Common myeloid progenitor, CD34-positive (primary cell): ENCODE measurements at regions not wholly inside any gene's neighbourhood (a gene's known extent, or its start where the extent isn't known, plus 50 kb on each side); places are given as distances from the start of the nearest gene placed in this dataset.

ENCODE experiments used
- CTCF ChIA-PET: fragments of 350-600 bp; sonication (Branson Sonifier 250); formaldehyde crosslinking; loops from one replicate; lab custom pipeline; 2021; ENCODE audit warnings: antibody characterized with exemption; lab: Charles Lee
- POLR2A ChIA-PET: fragments of 350-600 bp; sonication (Branson Sonifier 250); formaldehyde crosslinking; loops from one replicate; lab custom pipeline; 2021; ENCODE audit warnings: antibody characterized with exemption; lab: Charles Lee
- DNase-seq, 3 donors: peaks; one replicate each; pipeline versions ENCODE4 v3.0.0 to v3.0.0-alpha.2; 2013
- H3K27ac ChIP-seq, 2 experiments: 1 replicate in 1 of 2; 2 replicates in 1 of 2; pipeline ENCODE4 v1.7.0; 2013; ENCODE audit warnings: inconsistent platforms in 2 of 2, low read length in 2 of 2, mild to moderate bottlenecking in 2 of 2, low read depth in 1 of 2, moderate library complexity in 1 of 2; ENCODE audit not compliant: severe bottlenecking in 2 of 2, insufficient read depth in 1 of 2, poor library complexity in 1 of 2
- H3K27me3 ChIP-seq, 5 experiments: replicated peaks in 2 of 5; 1 replicate in 3 of 5; 2 replicates in 2 of 5; pipeline versions ENCODE4 v1.6.1 to v1.7.0; 2013; ENCODE audit warnings: low read length in 4 of 5, mild to moderate bottlenecking in 2 of 5, moderate library complexity in 2 of 5, inconsistent platforms in 1 of 5; ENCODE audit not compliant: insufficient read depth in 5 of 5, control insufficient read depth in 4 of 5
- H3K36me3 ChIP-seq, 4 experiments: 1 replicate in 2 of 4; 2 replicates in 2 of 4; pipeline versions ENCODE4 v1.6.1 to v1.7.0; 2013; ENCODE audit warnings: low read length in 3 of 4, control low read depth in 1 of 4, mild to moderate bottlenecking in 1 of 4; ENCODE audit not compliant: control insufficient read depth in 4 of 4, insufficient read depth in 4 of 4
- H3K4me1 ChIP-seq, 4 experiments: 1 replicate in 3 of 4; 2 replicates in 1 of 4; pipeline versions ENCODE4 v1.6.1 to v1.7.1; 2013; ENCODE audit warnings: low read length in 3 of 4, mild to moderate bottlenecking in 3 of 4, control low read depth in 1 of 4, inconsistent platforms in 1 of 4, moderate library complexity in 1 of 4; ENCODE audit not compliant: control insufficient read depth in 4 of 4, insufficient read depth in 4 of 4; ENCODE audit errors: control extremely low read depth in 1 of 4
- H3K4me3 ChIP-seq, 7 experiments: 1 replicate in 4 of 7; 2 replicates in 3 of 7; pipeline versions ENCODE4 v1.5.1 to v1.7.0; 2013; ENCODE audit warnings: mild to moderate bottlenecking in 7 of 7, low read length in 6 of 7, moderate library complexity in 6 of 7, inconsistent platforms in 2 of 7, low read depth in 2 of 7, control low read depth in 1 of 7; ENCODE audit not compliant: insufficient read depth in 4 of 7, control insufficient read depth in 1 of 7; ENCODE audit errors: extremely low read depth in 1 of 7
- H3K9me3 ChIP-seq, 5 experiments: 1 replicate in 4 of 5; 2 replicates in 1 of 5; pipeline versions ENCODE4 v1.6.1 to v1.7.1; 2013; ENCODE audit warnings: low read length in 4 of 5, mild to moderate bottlenecking in 2 of 5, inconsistent platforms in 1 of 5, low read depth in 1 of 5, moderate library complexity in 1 of 5; ENCODE audit not compliant: control insufficient read depth in 4 of 5, insufficient read depth in 2 of 5; ENCODE audit errors: control extremely low read depth in 1 of 5
- WGBS: methylation state at CpG from one replicate; pipeline ENCODE4 v1.1.5; 2013; ENCODE audit not compliant: insufficient coverage; 5-methylcytosine and 5-hydroxymethylcytosine counted together

- CTCF ChIA-PET, result no interaction called here
- WGBS, result 86% methylated on average over 4 of the region's 4 CpGs
- H3K27me3 ChIP-seq, result no peaks in the 10 kb centered on the region
- H3K36me3 ChIP-seq, result peaks cover 0 to 3% (median 0%) of the 10 kb centered on the region in 4 experiments
- H3K4me3 ChIP-seq, result no peak overlapping the region
- POLR2A ChIA-PET, result no interaction called here
- H3K27ac ChIP-seq, result no peak overlapping the region
- no peak for DNase-seq
- no peaks in the 10 kb centered on the region for H3K4me1 ChIP-seq
- H3K9me3 ChIP-seq, result peaks cover 2 to 60% (median 23%) of the 10 kb centered on the region in 5 experiments
These were observed 159.0 kb upstream of the NOX3 start for GRCh38 chr6:155614606-155615005.

DNA sequence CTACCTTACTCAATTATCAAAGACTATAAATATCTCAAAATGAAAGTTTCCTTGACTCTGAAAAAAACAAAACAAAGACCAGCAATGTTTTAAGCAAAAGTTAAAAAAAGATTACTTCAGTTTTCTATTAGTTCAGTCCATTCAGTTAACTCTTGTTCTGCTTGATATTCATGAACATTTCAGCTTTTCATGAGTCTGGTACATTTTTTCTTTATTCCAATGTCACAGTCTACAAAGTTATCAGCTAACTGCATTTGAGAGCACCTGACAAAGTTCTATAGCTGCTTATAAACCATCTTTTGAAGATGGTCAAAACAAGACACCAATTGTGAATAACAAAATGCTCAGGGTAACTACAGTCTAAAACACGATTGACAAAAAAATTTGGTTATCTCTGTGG lies 156.1 kb upstream of the NOX3 start:
- ChIA-PET CTCF (no interaction called here), POLR2A (no interaction called here)
- H3K36me3 ChIP-seq, result peaks cover 0 to 3% (median 0%) of the 10 kb centered on the region in 4 experiments
- WGBS, result no CpG with 5 or more reads among the region's 1 CpG
- H3K9me3 ChIP-seq, result peaks cover under 1 to 59% (median 25%) of the 10 kb centered on the region in 5 experiments
- no peak overlapping the region for H3K4me3 ChIP-seq
- DNase-seq, result peak in 2 of 3 donors; percentile 14 to 32
- no peaks in the 10 kb centered on the region for H3K27me3 ChIP-seq
- no peak overlapping the region for H3K27ac ChIP-seq
- no peaks in the 10 kb centered on the region for H3K4me1 ChIP-seq

DNA sequence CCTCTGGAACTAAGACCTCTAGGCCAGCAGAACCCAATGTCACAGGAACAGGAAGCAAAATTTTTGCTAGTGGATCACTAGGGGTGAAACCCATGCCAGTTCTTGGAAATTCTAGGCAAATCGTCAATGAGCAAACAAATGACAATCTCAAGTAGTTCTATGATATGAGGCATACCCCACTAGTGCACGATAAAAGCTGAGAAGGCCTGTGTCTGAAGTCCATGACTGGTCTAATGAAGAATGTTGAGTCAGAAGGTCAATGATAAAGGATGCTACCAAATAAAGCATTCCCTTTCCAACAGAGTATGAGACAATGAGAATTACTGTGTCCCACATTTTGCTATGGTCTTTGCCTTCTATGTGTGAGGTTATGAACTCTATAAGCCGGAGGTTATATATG lies 149.4 kb upstream of the NOX3 start:
- POLR2A ChIA-PET, result no interaction called here
- CTCF ChIA-PET, result no interaction called here
- 100% methylated on average over 1 of the region's 3 CpGs for WGBS

DNA sequence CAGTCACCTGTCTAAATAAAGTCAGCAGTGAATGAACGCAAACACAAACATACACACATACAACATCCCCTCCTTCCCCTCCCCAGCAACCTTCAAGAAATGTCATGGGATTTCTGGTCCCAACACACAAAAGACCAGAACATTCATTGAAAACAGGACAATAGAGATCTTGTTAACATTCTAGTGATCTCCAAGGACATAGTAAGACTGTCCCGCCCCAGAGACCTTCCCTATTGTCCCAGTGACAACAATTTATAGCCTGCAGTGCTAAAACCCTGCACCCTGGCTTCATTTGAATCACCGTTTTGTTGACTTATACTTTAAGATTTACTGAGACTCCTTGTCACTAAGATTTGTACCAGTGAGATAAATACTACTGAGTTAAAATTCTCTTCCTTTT lies 143.9 kb upstream of the NOX3 start:
- WGBS, result 100% methylated on average over 3 of the region's 3 CpGs
- CTCF ChIA-PET, result no interaction called here
- H3K4me3 ChIP-seq, result no peak overlapping the region

More for the DNA sequence above, 149.4 kb upstream of the NOX3 start:
- Histone ChIP-seq H3K27me3 (no peaks in the 10 kb centered on the region), H3K36me3 (peaks cover 0 to 3% (median 0%) of the 10 kb centered on the region in 4 experiments), H3K9me3 (peaks cover 0 to 11% (median 5%) of the 10 kb centered on the region in 5 experiments), H3K27ac (no peak overlapping the region), H3K4me1 (no peaks in the 10 kb centered on the region), H3K4me3 (no peak overlapping the region)
- DNase-seq, result no peak

GRCh38 chr6:155599160-155599559 lies 143.5 kb upstream of the NOX3 start:
- no peak for DNase-seq
- 90% methylated on average over 2 of the region's 2 CpGs for WGBS
- CTCF ChIA-PET, result no interaction called here
- no peak overlapping the region for H3K27ac ChIP-seq
- H3K27me3 ChIP-seq, result no peaks in the 10 kb centered on the region
- peaks cover 0 to 4% (median 0%) of the 10 kb centered on the region in 5 experiments for H3K9me3 ChIP-seq
- no peak overlapping the region for H3K4me3 ChIP-seq
- peaks cover 0 to 11% (median 2%) of the 10 kb centered on the region in 4 experiments for H3K4me1 ChIP-seq
- POLR2A ChIA-PET, result no interaction called here
- H3K36me3 ChIP-seq, result no peaks in the 10 kb centered on the region

More for the DNA sequence above, 143.9 kb upstream of the NOX3 start:
- POLR2A ChIA-PET, result no interaction called here
- H3K27me3 ChIP-seq, result no peaks in the 10 kb centered on the region
- no peaks in the 10 kb centered on the region for H3K36me3 ChIP-seq
- no peak overlapping the region for H3K27ac ChIP-seq
- peaks cover 0 to 4% (median 0%) of the 10 kb centered on the region in 5 experiments for H3K9me3 ChIP-seq
- H3K4me1 ChIP-seq, result peaks cover 0 to 11% (median 2%) of the 10 kb centered on the region in 4 experiments
- DNase-seq, result no peak

- Histone ChIP-seq H3K36me3 (no peaks in the 10 kb centered on the region), H3K4me3 (no peak overlapping the region), H3K4me1 (peaks cover 0 to 11% (median 2%) of the 10 kb centered on the region in 4 experiments), H3K27me3 (no peaks in the 10 kb centered on the region), H3K27ac (no peak overlapping the region), H3K9me3 (peaks cover 0 to 4% (median 0%) of the 10 kb centered on the region in 5 experiments)
- DNase-seq, result peak; percentile 7 to 75 (median 62)
- ChIA-PET CTCF (no interaction called here), POLR2A (no interaction called here)
These were observed 139.6 kb upstream of the NOX3 start for GRCh38 chr6:155595284-155595683.

DNA sequence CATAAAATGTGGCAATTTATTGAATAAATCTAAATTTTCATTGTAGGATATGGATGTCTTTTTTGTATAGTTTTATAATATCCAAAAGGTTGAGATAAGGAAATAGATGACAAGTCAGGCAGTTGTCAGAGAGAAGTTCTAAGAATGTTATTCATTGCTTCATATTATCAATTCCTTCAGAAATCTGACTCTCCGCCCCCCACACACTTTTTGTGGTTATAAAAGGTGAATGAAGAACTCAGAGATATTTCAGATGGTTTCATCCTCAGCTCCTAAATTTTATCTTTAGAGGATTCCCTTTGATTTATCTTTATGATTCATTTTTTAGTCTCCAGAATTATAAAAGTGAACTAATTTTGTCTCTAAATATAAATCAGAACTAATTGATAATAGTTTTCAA lies 136.1 kb upstream of the NOX3 start:
- Histone ChIP-seq H3K27ac (no peak overlapping the region), H3K4me1 (peaks cover 0 to 11% (median 2%) of the 10 kb centered on the region in 4 experiments), H3K9me3 (peaks cover 0 to 4% (median 3%) of the 10 kb centered on the region in 5 experiments), H3K36me3 (no peaks in the 10 kb centered on the region), H3K27me3 (no peaks in the 10 kb centered on the region), H3K4me3 (no peak overlapping the region)
- WGBS, result no CpG with 5 or more reads among the region's 1 CpG
- DNase-seq, result no peak
- ChIA-PET CTCF (interaction anchor here (1.7 kb wide), 1 partner anchor 10 kb away, joined by 4 read pairs; no protein-coding TSS in a partner anchor), POLR2A (no interaction called here)
